ENCODE measurements at regions not wholly inside any gene's neighbourhood (a gene's known extent, or its start where the extent isn't known, plus 50 kb on each side); places are given as distances from the start of the nearest gene placed in this dataset.

- no peak overlapping the region for H2BK20ac ChIP-seq (ENCODE audit: low read length)
- no peak overlapping the region for H3K4me3 ChIP-seq (ENCODE audit: extremely low read depth in 1 of 4, insufficient read depth in 2 of 4, low read depth in 3 of 4, low read length in 4 of 4)
- H3K9me3 ChIP-seq (ENCODE audit: insufficient read depth in 2 of 2, low read depth in 1 of 2, low read length in 1 of 2): no peaks in the 10 kb centered on the region; a peak in 1 of 4 replicates
- H3K36me3 ChIP-seq (ENCODE audit: control insufficient read depth in 2 of 4, insufficient read depth in 4 of 4, low read length in 3 of 4): no peaks in the 10 kb centered on the region
- H2AFZ ChIP-seq (ENCODE audit: low read length): no peak overlapping the region
- POLR2A ChIA-PET (ENCODE audit: partially characterized antibody): no interaction called here
- no peak overlapping the region for H3K27ac ChIP-seq (ENCODE audit: low read depth, low read length)
- H3K4me2 ChIP-seq (ENCODE audit: insufficient read depth in 1 of 2, low read depth in 2 of 2, low read length in 2 of 2): no peak overlapping the region
- no peak overlapping the region for H4K8ac ChIP-seq (ENCODE audit: extremely low read depth, insufficient read depth, low read length)
- no peaks in the 10 kb centered on the region for H3K79me2 ChIP-seq (ENCODE audit: control insufficient read depth in 1 of 2, insufficient read depth in 2 of 2, low read length in 2 of 2)
- no peaks in the 10 kb centered on the region for H4K20me1 ChIP-seq (replicated peaks in 1 of 2; ENCODE audit: control insufficient read depth in 1 of 2, insufficient read depth in 2 of 2, low read length in 2 of 2)
- no peak overlapping the region for H2BK12ac ChIP-seq (ENCODE audit: low read depth, low read length)
- WGBS, 2 experiments (ENCODE audit: extremely low coverage in 1 of 2, insufficient coverage in 1 of 2, insufficient read length in 1 of 2, insufficient replicate concordance in 2 of 2, low coverage in 1 of 2, low lambda C conversion rate in 2 of 2, missing lambda C conversion rate in 1 of 2): 62% methylated on average over 3 of the region's 5 CpGs; no CpG with 5 or more reads in 1 of the 2 experiments
- TF ChIP-seq, protein P1, sequence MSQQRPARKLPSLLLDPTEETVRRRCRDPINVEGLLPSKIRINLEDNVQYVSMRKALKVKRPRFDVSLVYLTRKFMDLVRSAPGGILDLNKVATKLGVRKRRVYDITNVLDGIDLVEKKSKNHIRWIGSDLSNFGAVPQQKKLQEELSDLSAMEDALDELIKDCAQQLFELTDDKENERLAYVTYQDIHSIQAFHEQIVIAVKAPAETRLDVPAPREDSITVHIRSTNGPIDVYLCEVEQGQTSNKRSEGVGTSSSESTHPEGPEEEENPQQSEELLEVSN (IDR thresholded peaks at IDR 0.05): no peak
- no peak for TF ChIP-seq TAF7 (optimal IDR thresholded peaks at IDR 0.05; ENCODE audit: borderline replicate concordance, low read depth, low read length)
- no peak for TF ChIP-seq HDAC2 (IDR thresholded peaks at IDR 0.05; ENCODE audit: borderline replicate concordance in 1 of 2, low read depth in 2 of 2, low read length in 2 of 2)
- no peak for TF ChIP-seq MAX (IDR thresholded peaks at IDR 0.05)
- TF ChIP-seq PHF8 (conservative IDR thresholded peaks at IDR 0.05; ENCODE audit: low read depth, low read length): no peak
- TF ChIP-seq CBX5 (IDR thresholded peaks at IDR 0.05; ENCODE audit: low read depth, low read length): no peak
- TF ChIP-seq SP4 (IDR thresholded peaks at IDR 0.05; ENCODE audit: low read length): no peak
- no peak for TF ChIP-seq NRF1 (IDR thresholded peaks at IDR 0.05; ENCODE audit: low read depth, low read length)
- TF ChIP-seq SRF (IDR thresholded peaks at IDR 0.05; ENCODE audit: low read depth, low read length): no peak
- no peaks in the 10 kb centered on the region for H3K27me3 ChIP-seq (replicated peaks in 1 of 4; ENCODE audit: control insufficient read depth in 3 of 4, extremely low read depth in 1 of 4, insufficient read depth in 3 of 4, low read length in 3 of 4)
- CTCF ChIA-PET (ENCODE audit: partially characterized antibody): no interaction called here
- no peak overlapping the region for H3K23ac ChIP-seq (ENCODE audit: insufficient read length)
- no peak overlapping the region for H3K9ac ChIP-seq (replicated peaks in 1 of 4; ENCODE audit: extremely low read depth in 1 of 4, low read depth in 3 of 4, low read length in 3 of 4)
- no peak overlapping the region for H2BK5ac ChIP-seq (ENCODE audit: low read depth, low read length)
- no peak overlapping the region for H2BK15ac ChIP-seq (ENCODE audit: low read length)
- H3K4ac ChIP-seq (replicated peaks; ENCODE audit: insufficient read length, low read depth, low read length): no peak overlapping the region
- no peak overlapping the region for H2BK120ac ChIP-seq (replicated peaks; ENCODE audit: low read depth, low read length)
- H3K4me1 ChIP-seq (replicated peaks in 1 of 4; ENCODE audit: control insufficient read depth in 3 of 4, insufficient read depth in 4 of 4, low read length in 3 of 4): peaks cover 0 to 4% (median 0%) of the 10 kb centered on the region in 4 experiments; a peak in 2 of 7 replicates
- no peak overlapping the region for H2AK5ac ChIP-seq (ENCODE audit: low read depth, low read length)
- no peak overlapping the region for H4K91ac ChIP-seq (replicated peaks; ENCODE audit: insufficient read length, low read length)
- no peak overlapping the region for H4K5ac ChIP-seq (ENCODE audit: insufficient read length, low read depth, low read length)
- H3K18ac ChIP-seq (ENCODE audit: extremely low read depth, low read length): no peak overlapping the region
- H3K23me2 ChIP-seq (ENCODE audit: low read depth, low read length): no peaks in the 10 kb centered on the region
- no peak for DNase-seq (ENCODE audit: low read depth in 1 of 2, low spot score in 2 of 2)
- H3K79me1 ChIP-seq (ENCODE audit: low read depth, low read length): no peaks in the 10 kb centered on the region
- H3K56ac ChIP-seq (replicated peaks; ENCODE audit: insufficient read length, low read depth, low read length): no peak overlapping the region
- H3K14ac ChIP-seq (ENCODE audit: insufficient read length): no peak overlapping the region
- no peak for FAIRE-seq
Observed at GRCh38 chr2:57399057-57399456, 647.5 kb upstream of the VRK2 start.

Data from H1 (cell line).